HUES64 (cell line): ENCODE measurements at regions not wholly inside any gene's neighbourhood (a gene's known extent, or its start where the extent isn't known, plus 50 kb on each side); places are given as distances from the start of the nearest gene placed in this dataset.

ENCODE experiments used
- H3K27ac ChIP-seq: 2 replicates; pipeline ENCODE4 v1.7.0; 2013; ENCODE audit warnings: low read depth, low read length, inconsistent platforms
- H3K27me3 ChIP-seq: 2 replicates; pipeline ENCODE4 v1.6.1; 2013; ENCODE audit warnings: mild to moderate bottlenecking, low read length; ENCODE audit not compliant: insufficient read depth
- H3K36me3 ChIP-seq: 2 replicates; pipeline ENCODE4 v1.6.1; 2013; ENCODE audit warnings: mild to moderate bottlenecking, low read length; ENCODE audit not compliant: insufficient read depth
- H3K4me1 ChIP-seq: 2 replicates; pipeline ENCODE4 v1.6.1; 2013; ENCODE audit warnings: mild to moderate bottlenecking, low read length, moderate library complexity; ENCODE audit not compliant: insufficient read depth
- H3K4me3 ChIP-seq: 2 replicates; pipeline ENCODE4 v1.5.1; 2013; ENCODE audit warnings: mild to moderate bottlenecking, low read length, moderate library complexity
- H3K9ac ChIP-seq: 2 replicates; pipeline ENCODE4 v1.6.1; 2013; ENCODE audit warnings: mild to moderate bottlenecking, low read depth, low read length
- H3K9me3 ChIP-seq: 2 replicates; pipeline ENCODE4 v1.6.1; 2013; ENCODE audit warnings: low read depth, low read length; ENCODE audit not compliant: insufficient read depth
- WGBS: fragments of 150-250, 120-280 bp; methylation state at CpG from one replicate; pipeline ENCODE4 v1.1.7; 2013; ENCODE audit warnings: missing lambda C conversion rate; 5-methylcytosine and 5-hydroxymethylcytosine counted together

GRCh38 chr4:66604192-66604591, 933.9 kb upstream of the EPHA5 start:
- Histone ChIP-seq H3K36me3 (no peaks in the 10 kb centered on the region), H3K27me3 (no peaks in the 10 kb centered on the region), H3K9me3 (no peaks in the 10 kb centered on the region), H3K4me3 (no peak overlapping the region), H3K27ac (no peak overlapping the region), H3K9ac (no peak overlapping the region), H3K4me1 (peaks cover 14% of the 10 kb centered on the region; the same call in 1 of the 2 replicates)

GRCh38 chr4:66602622-66603021, 932.3 kb upstream of the EPHA5 start:
- Histone ChIP-seq H3K36me3 (no peaks in the 10 kb centered on the region), H3K27me3 (no peaks in the 10 kb centered on the region)

GRCh38 chr4:66591968-66592367, 921.7 kb upstream of the EPHA5 start:
- no peak overlapping the region for H3K9ac ChIP-seq
- H3K4me1 ChIP-seq, result no peaks in the 10 kb centered on the region
- no peak overlapping the region for H3K4me3 ChIP-seq
- no peaks in the 10 kb centered on the region for H3K27me3 ChIP-seq
- H3K36me3 ChIP-seq, result no peaks in the 10 kb centered on the region
- no peak overlapping the region for H3K27ac ChIP-seq
- no peaks in the 10 kb centered on the region for H3K9me3 ChIP-seq

More at GRCh38 chr4:66602622-66603021, 932.3 kb upstream of the EPHA5 start:
- no peak overlapping the region for H3K9ac ChIP-seq
- H3K4me3 ChIP-seq, result no peak overlapping the region
- H3K27ac ChIP-seq, result no peak overlapping the region
- H3K4me1 ChIP-seq, result peaks cover 14% of the 10 kb centered on the region; the same call in 1 of the 2 replicates
- H3K9me3 ChIP-seq, result no peaks in the 10 kb centered on the region

DNA sequence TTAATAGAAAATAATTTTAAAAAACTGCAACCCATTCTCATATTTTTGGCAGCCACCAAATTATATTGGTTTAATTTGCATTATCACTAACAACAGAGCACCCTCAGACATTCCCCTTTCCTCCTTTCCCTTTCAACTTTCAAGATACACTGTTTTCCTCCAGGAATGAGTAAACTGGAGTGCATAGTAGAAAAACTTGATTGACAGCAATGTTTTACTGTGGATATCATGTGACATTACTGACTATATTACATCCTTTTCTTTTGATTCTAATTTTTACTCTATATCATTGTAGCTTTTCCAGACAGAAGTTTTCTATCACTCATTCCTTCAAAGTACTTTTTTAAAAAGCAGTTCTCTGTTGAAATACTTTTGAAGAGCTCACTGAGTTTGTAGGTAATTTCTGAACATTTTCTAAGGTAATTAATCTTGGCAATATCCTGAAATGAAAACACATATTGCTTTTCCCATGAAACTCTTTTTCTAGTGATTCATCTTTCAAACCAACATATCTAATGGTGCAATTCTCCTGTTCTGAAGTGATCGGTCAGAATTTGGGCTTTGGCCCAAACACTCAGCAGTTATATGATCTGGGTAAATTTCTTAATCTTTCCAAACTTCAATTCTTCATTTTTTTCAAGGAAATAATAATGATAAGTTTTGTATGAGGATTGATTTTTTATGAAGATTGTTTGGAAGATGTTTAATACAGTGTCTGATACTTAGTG, 920.4 kb upstream of the EPHA5 start:
- H3K27me3 ChIP-seq, result no peaks in the 10 kb centered on the region
- WGBS, result 100% methylated on average over 1 of the region's 1 CpG
- no peak overlapping the region for H3K4me3 ChIP-seq
- no peaks in the 10 kb centered on the region for H3K4me1 ChIP-seq
- H3K9me3 ChIP-seq, result no peaks in the 10 kb centered on the region
- no peaks in the 10 kb centered on the region for H3K36me3 ChIP-seq
- no peak overlapping the region for H3K27ac ChIP-seq
- H3K9ac ChIP-seq, result no peak overlapping the region

DNA sequence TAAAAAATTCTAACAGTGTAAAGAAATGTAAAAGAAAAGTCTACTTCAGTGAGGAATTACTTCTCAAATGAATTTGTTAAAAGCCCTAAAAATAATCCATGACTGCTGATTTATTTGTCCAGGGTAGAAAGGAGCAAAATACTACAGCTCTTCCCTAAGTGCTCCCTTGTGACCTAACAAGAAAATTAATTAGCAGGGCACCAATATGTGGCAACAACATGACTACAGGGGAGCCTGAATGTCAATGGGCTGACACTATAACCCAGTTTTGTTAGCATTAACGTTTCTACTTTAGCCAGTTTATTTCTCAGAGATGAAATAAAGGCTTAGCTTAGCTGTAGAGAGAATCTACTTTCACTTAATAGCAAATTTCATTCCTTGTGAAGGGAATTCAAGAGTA, 918.9 kb upstream of the EPHA5 start:
- H3K9ac ChIP-seq, result no peak overlapping the region
- no peaks in the 10 kb centered on the region for H3K27me3 ChIP-seq
- 90% methylated on average over 1 of the region's 1 CpG for WGBS
- H3K27ac ChIP-seq, result no peak overlapping the region
- no peaks in the 10 kb centered on the region for H3K36me3 ChIP-seq
- no peaks in the 10 kb centered on the region for H3K9me3 ChIP-seq
- H3K4me3 ChIP-seq, result no peak overlapping the region
- no peaks in the 10 kb centered on the region for H3K4me1 ChIP-seq

DNA sequence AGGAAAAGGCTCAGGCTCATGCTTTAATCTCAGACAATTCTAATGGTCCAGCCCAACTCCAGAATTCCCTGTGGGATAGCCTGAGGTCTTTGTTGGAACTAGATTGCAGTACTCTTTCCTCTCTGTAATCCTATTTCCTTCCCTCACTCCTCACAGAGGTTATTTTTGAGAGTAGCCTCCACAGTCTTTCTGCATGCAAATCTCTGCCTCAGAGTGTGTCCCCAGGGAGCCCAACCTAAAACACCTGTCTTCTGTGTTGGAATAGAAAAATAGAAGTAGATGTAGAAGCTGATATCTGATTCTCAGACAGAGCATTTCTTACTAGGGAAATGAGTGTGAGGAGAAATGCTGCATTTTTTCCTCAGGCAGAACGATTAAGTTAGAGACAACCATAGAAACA, 915.5 kb upstream of the EPHA5 start:
- Histone ChIP-seq H3K36me3 (no peaks in the 10 kb centered on the region), H3K9ac (no peak overlapping the region), H3K27ac (no peak overlapping the region), H3K9me3 (no peaks in the 10 kb centered on the region), H3K4me1 (no peaks in the 10 kb centered on the region), H3K4me3 (no peak overlapping the region), H3K27me3 (no peaks in the 10 kb centered on the region)
- WGBS, result no CpG with 5 or more reads among the region's 1 CpG

DNA sequence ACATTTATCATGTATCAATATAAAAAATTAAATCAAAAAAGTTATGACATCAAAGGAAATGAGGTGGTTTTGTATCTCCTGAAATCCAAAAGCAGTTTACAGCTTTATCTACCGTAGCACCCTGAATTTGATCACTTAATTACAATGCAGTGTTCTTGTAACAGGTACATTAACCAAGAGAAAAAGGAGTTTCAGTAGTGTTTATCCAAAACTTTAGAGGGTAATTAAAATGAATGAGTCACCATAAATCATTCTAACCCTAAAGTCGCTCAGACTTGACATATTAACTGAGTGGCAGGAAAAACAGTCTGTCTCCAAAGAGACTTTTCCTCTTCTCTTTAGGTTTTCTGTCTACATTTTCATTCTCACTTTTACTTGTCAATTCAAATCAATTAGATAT, 907.6 kb upstream of the EPHA5 start:
- Histone ChIP-seq H3K4me1 (no peaks in the 10 kb centered on the region), H3K27ac (no peak overlapping the region), H3K9me3 (no peaks in the 10 kb centered on the region), H3K4me3 (no peak overlapping the region), H3K36me3 (no peaks in the 10 kb centered on the region), H3K9ac (no peak overlapping the region), H3K27me3 (no peaks in the 10 kb centered on the region)
- whole genome bisulfite sequencing, result 93% methylated on average over 1 of the region's 2 CpGs

GRCh38 chr4:66575008-66575696, 904.9 kb upstream of the EPHA5 start:
- Histone ChIP-seq H3K9me3 (no peaks in the 10 kb centered on the region), H3K27me3 (no peaks in the 10 kb centered on the region), H3K4me1 (no peaks in the 10 kb centered on the region), H3K9ac (no peak overlapping the region), H3K27ac (no peak overlapping the region), H3K4me3 (no peak overlapping the region), H3K36me3 (no peaks in the 10 kb centered on the region)
- 95% methylated on average over 11 of the region's 11 CpGs for WGBS

GRCh38 chr4:66574145-66574978, 904.1 kb upstream of the EPHA5 start:
- no peaks in the 10 kb centered on the region for H3K9me3 ChIP-seq
- no peaks in the 10 kb centered on the region for H3K36me3 ChIP-seq
- H3K27me3 ChIP-seq, result no peaks in the 10 kb centered on the region
- WGBS, result 95% methylated on average over 7 of the region's 7 CpGs
- no peak overlapping the region for H3K9ac ChIP-seq
- H3K4me1 ChIP-seq, result no peaks in the 10 kb centered on the region
- H3K4me3 ChIP-seq, result no peak overlapping the region
- no peak overlapping the region for H3K27ac ChIP-seq

- Histone ChIP-seq H3K9me3 (no peaks in the 10 kb centered on the region), H3K36me3 (no peaks in the 10 kb centered on the region), H3K4me3 (no peak overlapping the region), H3K4me1 (no peaks in the 10 kb centered on the region), H3K9ac (no peak overlapping the region), H3K27me3 (no peaks in the 10 kb centered on the region), H3K27ac (no peak overlapping the region)
- WGBS, result 94% methylated on average over 2 of the region's 2 CpGs
These were observed 902.7 kb upstream of the EPHA5 start for GRCh38 chr4:66572949-66573348.

DNA sequence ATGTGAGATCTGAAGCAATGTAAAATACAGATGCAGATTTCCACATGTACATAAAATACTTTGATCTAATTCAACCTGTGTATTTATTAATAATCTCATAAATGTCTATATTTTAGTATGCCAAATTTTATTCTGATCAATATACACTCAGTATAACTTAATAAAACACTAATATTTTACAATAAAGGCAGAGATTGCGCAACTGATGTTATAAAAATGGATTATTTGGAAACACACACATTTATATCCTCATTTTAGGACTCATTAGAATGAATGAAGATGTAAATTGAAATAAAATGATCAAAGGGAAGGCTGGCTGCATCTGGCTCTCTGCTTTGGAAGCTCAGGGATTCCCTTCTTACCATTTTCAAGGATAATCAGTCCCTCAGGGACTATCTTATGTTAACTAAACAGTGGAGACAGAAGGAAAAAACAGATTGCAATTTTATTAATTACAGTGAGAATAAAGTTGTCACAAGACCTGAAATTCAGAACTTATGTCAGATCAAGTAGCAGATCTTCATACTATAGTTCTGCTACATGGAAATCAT, 900.9 kb upstream of the EPHA5 start:
- Histone ChIP-seq H3K9ac (no peak overlapping the region), H3K27ac (no peak overlapping the region), H3K4me3 (no peak overlapping the region), H3K4me1 (no peaks in the 10 kb centered on the region), H3K27me3 (no peaks in the 10 kb centered on the region), H3K9me3 (no peaks in the 10 kb centered on the region), H3K36me3 (no peaks in the 10 kb centered on the region)
- WGBS, result no CpG with 5 or more reads among the region's 1 CpG
